GM23338 (cell line): ENCODE measurements at regions not wholly inside any gene's neighbourhood (a gene's known extent, or its start where the extent isn't known, plus 50 kb on each side); places are given as distances from the start of the nearest gene placed in this dataset.

Experiments
- ATAC-seq: fragments of 200-7000 bp; cut with Tn5 transposase; 3 replicates; pipeline ENCODE4 v1.9.1; 2020
- DNase-seq: peaks from one replicate; pipeline ENCODE4 v3.0.0-alpha.2; 2015; ENCODE audit warnings: low spot score
- H2AFZ ChIP-seq: fragments of 200-600 bp; sonication (generic); 2 replicates; pipeline ENCODE4 v1.8.0; 2016; ENCODE audit warnings: antibody characterized with exemption, mild to moderate bottlenecking, moderate library complexity
- H3F3A ChIP-seq: fragments of 200-600 bp; sonication (generic); replicated peaks from 2 replicates; pipeline ENCODE4 v1.8.0; 2017; ENCODE audit warnings: antibody characterized with exemption, mixed run types, low read depth
- H3K27ac ChIP-seq: fragments of 200-600 bp; sonication (generic); 2 replicates; pipeline ENCODE4 v1.6.1; 2016; ENCODE audit warnings: low read depth
- H3K27me3 ChIP-seq: fragments of 200-600 bp; sonication (generic); 2 replicates; pipeline ENCODE4 v1.8.0; 2016; ENCODE audit warnings: mild to moderate bottlenecking, mixed run types, moderate library complexity; ENCODE audit not compliant: insufficient read depth
- H3K36me3 ChIP-seq: fragments of 200-600 bp; sonication (generic); 2 replicates; pipeline ENCODE4 v1.8.0; 2016; ENCODE audit warnings: mild to moderate bottlenecking; ENCODE audit not compliant: insufficient read depth
- H3K4me1 ChIP-seq: fragments of 200-600 bp; sonication (generic); 2 replicates; pipeline ENCODE4 v1.8.0; 2016; ENCODE audit warnings: mild to moderate bottlenecking, moderate library complexity; ENCODE audit not compliant: insufficient read depth
- H3K4me2 ChIP-seq: fragments of 200-600 bp; sonication (generic); 2 replicates; pipeline ENCODE4 v1.7.1; 2017; ENCODE audit warnings: mixed run types
- H3K4me3 ChIP-seq: fragments of 200-600 bp; sonication (generic); 2 replicates; pipeline ENCODE4 v1.6.1; 2016; ENCODE audit warnings: mixed run types
- H3K79me2 ChIP-seq: fragments of 200-600 bp; sonication (generic); replicated peaks from 2 replicates; pipeline ENCODE4 v1.8.0; 2017; ENCODE audit warnings: mild to moderate bottlenecking; ENCODE audit not compliant: insufficient read depth
- H3K9me2 ChIP-seq: fragments of 200-600 bp; sonication (generic); 2 replicates; pipeline ENCODE4 v1.8.0; 2017; ENCODE audit not compliant: insufficient read depth
- H4K20me1 ChIP-seq: fragments of 200-600 bp; sonication (generic); replicated peaks from 2 replicates; pipeline ENCODE4 v1.8.0; 2017; ENCODE audit warnings: mild to moderate bottlenecking; ENCODE audit not compliant: insufficient read depth
- H3K27ac Mint-ChIP-seq: 2 replicates; pipeline ENCODE4 v1.8.0; 2020; ENCODE audit warnings: inconsistent platforms, mild to moderate bottlenecking, moderate library complexity, mixed read lengths
- H3K27me3 Mint-ChIP-seq: 3 replicates; pipeline ENCODE4 v1.8.0; 2022; ENCODE audit warnings: low read depth, mild to moderate bottlenecking, moderate library complexity, mixed read lengths, inconsistent platforms; ENCODE audit not compliant: insufficient read depth, poor library complexity
- H3K36me3 Mint-ChIP-seq: 3 replicates; pipeline ENCODE4 v1.8.0; 2021; ENCODE audit warnings: low read depth, mild to moderate bottlenecking, inconsistent platforms, moderate library complexity, mixed read lengths
- H3K4me1 Mint-ChIP-seq: 3 replicates; pipeline ENCODE4 v1.8.0; 2020; ENCODE audit warnings: mild to moderate bottlenecking, inconsistent platforms, mixed read lengths
- H3K4me3 Mint-ChIP-seq: 3 replicates; pipeline ENCODE4 v1.8.0; 2021; ENCODE audit warnings: moderate library complexity, mild to moderate bottlenecking, inconsistent platforms, mixed read lengths
- H3K9me3 Mint-ChIP-seq: 3 replicates; pipeline ENCODE4 v1.8.0; 2020; ENCODE audit warnings: moderate library complexity, mild to moderate bottlenecking, inconsistent platforms, mixed read lengths
- CREB1 ChIP-seq: fragments of 250-450 bp; sonication (Bioruptor Pico); IDR thresholded peaks from 2 replicates; pipeline ENCODE4 v1.5.0; 2020; ENCODE audit warnings: low read depth, mild to moderate bottlenecking, moderate library complexity
- EZH2 ChIP-seq: fragments of 200-600 bp; sonication (generic); IDR thresholded peaks from one replicate; pipeline ENCODE4 v1.8.0; 2017; ENCODE audit warnings: antibody characterized with exemption, mild to moderate bottlenecking, low read depth; ENCODE audit not compliant: unreplicated experiment
- EZH2phosphoT487 ChIP-seq: fragments of 200-600 bp; sonication (generic); IDR thresholded peaks from one replicate; pipeline ENCODE4 v1.8.1; 2018; ENCODE audit warnings: antibody characterized with exemption; ENCODE audit not compliant: unreplicated experiment
- JUNB ChIP-seq: IDR thresholded peaks from one replicate; pipeline ENCODE4 v1.6.1; 2016; ENCODE audit warnings: antibody characterized with exemption; ENCODE audit not compliant: unreplicated experiment
- NANOG ChIP-seq: IDR thresholded peaks from 2 replicates; pipeline ENCODE4 v1.6.1; 2016; ENCODE audit warnings: antibody characterized with exemption, borderline replicate concordance
- ZNF114 ChIP-seq: fragments of 250-450 bp; sonication (Bioruptor Pico); IDR thresholded peaks from 2 replicates; pipeline ENCODE4 v1.5.0; 2020; ENCODE audit warnings: mild to moderate bottlenecking, moderate library complexity
- ZNF462 ChIP-seq: fragments of 250-450 bp; sonication (Bioruptor Pico); IDR thresholded peaks from 2 replicates; pipeline ENCODE4 v1.5.0; 2020; ENCODE audit warnings: mild to moderate bottlenecking, moderate library complexity
- TF ChIP-seq, protein P1 (sequence below), 2 experiments: fragments of 200-600 bp in 1 of 2; sonication (generic) in 1 of 2; conservative IDR thresholded peaks; 2 replicates each; pipeline versions ENCODE4 v1.5.1 to v1.6.1; 2016 to 2017; ENCODE audit warnings: antibody characterized with exemption in 2 of 2, low read depth in 2 of 2, mild to moderate bottlenecking in 2 of 2, moderate library complexity in 1 of 2

DNA sequence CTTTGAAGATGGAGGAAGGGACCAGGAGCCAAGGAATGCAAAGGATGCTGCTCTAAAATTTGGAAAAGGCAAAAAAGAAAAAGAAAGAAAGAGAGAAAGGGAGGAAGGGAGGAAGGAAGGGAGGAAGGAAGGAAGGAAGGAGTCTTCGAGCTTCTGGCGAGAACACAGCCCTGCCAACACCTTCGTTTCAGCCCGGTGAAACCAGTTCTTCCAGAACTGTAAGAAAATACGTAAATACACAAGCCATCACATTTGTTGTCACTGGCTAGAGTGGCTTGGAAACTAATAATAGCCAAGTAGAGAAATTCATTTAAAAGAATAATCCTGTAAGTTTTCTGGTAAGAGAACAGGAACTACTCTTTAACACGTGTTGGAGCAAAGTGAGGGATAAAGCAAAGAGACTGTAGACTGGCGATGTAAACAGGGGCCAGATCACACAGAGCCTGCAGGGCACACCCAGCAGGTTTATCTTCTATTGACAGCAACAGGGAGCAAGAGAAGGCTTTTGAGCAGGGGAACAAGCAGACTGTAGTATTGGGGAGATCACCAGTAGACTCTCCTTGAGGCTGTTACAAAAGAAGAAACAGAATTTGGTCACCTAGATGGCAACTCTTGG, 188.7 kb upstream of the MPHOSPH6 start:
- Mint-ChIP-seq H3K4me1 (peaks cover 8% of the 10 kb centered on the region), H3K27me3 (peaks cover 4% of the 10 kb centered on the region), H3K4me3 (no peak overlapping the region), H3K36me3 (no peaks in the 10 kb centered on the region), H3K27ac (no peak overlapping the region; the same call in 1 of the 2 replicates), H3K9me3 (peaks cover 3% of the 10 kb centered on the region; the same call in 2 of the 3 replicates)
- H3K36me3 ChIP-seq = no peaks in the 10 kb centered on the region
- H3K4me1 ChIP-seq = no peaks in the 10 kb centered on the region
- H3K27me3 ChIP-seq = no peaks in the 10 kb centered on the region
- H3K27ac ChIP-seq = no peak overlapping the region
- no peak overlapping the region for H2AFZ ChIP-seq
- H3K4me2 ChIP-seq = no peak overlapping the region
- H4K20me1 ChIP-seq = no peaks in the 10 kb centered on the region
- no peak for TF ChIP-seq CREB1
- no peak for TF ChIP-seq JUNB
- no peak for TF ChIP-seq EZH2phosphoT487
- no peak for TF ChIP-seq NANOG
- no peak for TF ChIP-seq ZNF462
- TF ChIP-seq EZH2 = no peak
- no peak for TF ChIP-seq ZNF114 (CRISPR knock-in tag)
- TF ChIP-seq, protein P1, sequence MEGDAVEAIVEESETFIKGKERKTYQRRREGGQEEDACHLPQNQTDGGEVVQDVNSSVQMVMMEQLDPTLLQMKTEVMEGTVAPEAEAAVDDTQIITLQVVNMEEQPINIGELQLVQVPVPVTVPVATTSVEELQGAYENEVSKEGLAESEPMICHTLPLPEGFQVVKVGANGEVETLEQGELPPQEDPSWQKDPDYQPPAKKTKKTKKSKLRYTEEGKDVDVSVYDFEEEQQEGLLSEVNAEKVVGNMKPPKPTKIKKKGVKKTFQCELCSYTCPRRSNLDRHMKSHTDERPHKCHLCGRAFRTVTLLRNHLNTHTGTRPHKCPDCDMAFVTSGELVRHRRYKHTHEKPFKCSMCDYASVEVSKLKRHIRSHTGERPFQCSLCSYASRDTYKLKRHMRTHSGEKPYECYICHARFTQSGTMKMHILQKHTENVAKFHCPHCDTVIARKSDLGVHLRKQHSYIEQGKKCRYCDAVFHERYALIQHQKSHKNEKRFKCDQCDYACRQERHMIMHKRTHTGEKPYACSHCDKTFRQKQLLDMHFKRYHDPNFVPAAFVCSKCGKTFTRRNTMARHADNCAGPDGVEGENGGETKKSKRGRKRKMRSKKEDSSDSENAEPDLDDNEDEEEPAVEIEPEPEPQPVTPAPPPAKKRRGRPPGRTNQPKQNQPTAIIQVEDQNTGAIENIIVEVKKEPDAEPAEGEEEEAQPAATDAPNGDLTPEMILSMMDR (conservative IDR thresholded peaks at IDR 0.05; ENCODE audit: low read depth in 2 of 2) = no peak
- DNase-seq = no peak
- H3F3A ChIP-seq = no peaks in the 10 kb centered on the region
- H3K9me2 ChIP-seq = no peaks in the 10 kb centered on the region
- no peak for ATAC-seq
- H3K79me2 ChIP-seq = no peaks in the 10 kb centered on the region
- no peak overlapping the region for H3K4me3 ChIP-seq
